HG03354 (cell line): ENCODE measurements at regions not wholly inside any gene's neighbourhood (a gene's known extent, or its start where the extent isn't known, plus 50 kb on each side); places are given as distances from the start of the nearest gene placed in this dataset.

ENCODE experiments used
- ATAC-seq: cut with Tn5 transposase; IDR thresholded peaks from one replicate; pipeline ENCODE4 v1.9.1; 2021; ENCODE audit warnings: mild to moderate bottlenecking; ENCODE audit not compliant: unreplicated experiment, poor library complexity, severe bottlenecking

- ATAC-seq: no peak
Observed at GRCh38 chr5:26828294-26828693, 210.1 kb downstream of the CDH9 start.

DNA sequence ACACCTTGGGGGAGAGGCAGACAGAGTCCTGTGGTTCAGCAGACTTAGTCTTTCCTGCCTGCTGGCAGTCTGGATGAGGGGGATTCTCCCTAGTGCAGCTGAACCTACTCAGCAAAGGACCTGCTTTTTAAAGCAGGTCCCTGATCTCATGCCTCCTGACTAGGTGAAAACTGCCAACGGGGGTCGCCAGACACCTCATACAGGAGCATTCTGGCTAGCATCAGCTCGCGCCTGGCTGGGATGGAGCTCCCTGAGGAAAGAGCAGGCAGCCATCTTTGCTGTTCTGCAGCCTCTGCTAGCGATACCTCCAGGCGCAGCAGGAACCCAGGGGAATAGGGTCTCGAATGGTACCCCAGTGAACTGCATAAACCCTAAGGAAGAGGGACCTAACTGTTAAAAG lies 225.2 kb downstream of the CDH9 start:
- ATAC-seq: no peak

- ATAC-seq: no peak
Observed at GRCh38 chr5:26812714-26813113, 225.7 kb downstream of the CDH9 start.

GRCh38 chr5:26807231-26808199 lies 230.9 kb downstream of the CDH9 start:
- ATAC-seq: no peak

DNA sequence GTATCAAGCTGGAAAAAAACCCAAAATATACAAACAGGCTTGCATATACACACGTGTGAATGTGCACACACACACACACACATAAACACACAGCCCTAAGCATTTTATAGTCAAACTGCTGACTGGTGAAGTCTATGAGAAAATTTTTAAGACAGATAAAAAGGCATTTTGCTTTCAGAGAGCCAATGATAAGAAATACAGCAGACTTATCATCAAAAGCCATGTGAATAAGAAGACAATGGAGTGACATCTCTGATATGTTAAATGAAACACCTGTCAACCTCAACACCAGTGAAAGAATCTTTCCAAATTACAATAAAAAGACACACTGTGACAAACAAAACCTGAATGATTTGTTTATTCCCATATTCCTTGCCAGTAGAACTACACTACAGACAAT lies 233.3 kb downstream of the CDH9 start:
- no peak for ATAC-seq

DNA sequence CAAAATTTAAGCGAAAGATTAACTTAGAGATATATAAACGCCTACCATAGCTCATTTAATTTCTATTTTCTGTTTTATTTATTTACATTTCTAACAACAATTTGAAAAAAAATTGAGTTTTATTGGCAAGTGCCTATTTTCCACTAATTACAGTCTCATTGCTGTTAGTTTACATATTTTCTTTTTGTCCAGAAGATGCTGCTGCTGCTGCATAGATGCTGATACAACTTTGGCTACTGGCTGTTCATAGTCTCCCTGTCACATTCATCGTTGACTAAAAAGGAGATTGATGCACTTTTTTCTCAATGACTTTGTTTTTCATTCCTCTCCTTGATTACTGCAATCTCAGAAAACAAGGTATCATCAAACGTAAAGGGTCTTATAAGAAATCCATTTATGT lies 235.4 kb downstream of the CDH9 start:
- ATAC-seq: no peak

GRCh38 chr5:26791433-26791832 lies 247.0 kb downstream of the CDH9 start:
- ATAC-seq: no peak

GRCh38 chr5:26791021-26791420 lies 247.4 kb downstream of the CDH9 start:
- no peak for ATAC-seq

- ATAC-seq: no peak
Observed at GRCh38 chr5:26763215-26763614, 275.2 kb downstream of the CDH9 start.

DNA sequence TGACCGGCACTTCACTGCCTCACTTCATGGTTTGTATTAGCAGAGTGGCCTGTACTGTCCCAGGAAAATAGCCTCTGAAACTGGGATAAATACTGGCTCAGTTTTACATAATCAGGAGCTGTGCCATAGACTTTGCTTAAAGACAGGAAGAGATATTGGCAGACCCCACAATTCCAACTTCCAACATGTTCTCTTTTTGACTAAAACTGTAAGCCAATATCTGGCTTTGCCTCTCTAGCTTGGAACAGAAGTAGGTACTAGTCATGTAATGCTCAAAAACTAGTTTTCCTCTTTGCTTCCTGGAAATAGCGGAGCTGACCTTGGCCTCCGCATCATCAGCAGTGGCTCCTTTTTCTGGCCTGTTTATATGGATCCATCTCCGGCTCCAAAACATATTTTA lies 276.9 kb downstream of the CDH9 start:
- no peak for ATAC-seq

- no peak for ATAC-seq
Observed at GRCh38 chr5:26761045-26761444, 277.3 kb downstream of the CDH9 start.

DNA sequence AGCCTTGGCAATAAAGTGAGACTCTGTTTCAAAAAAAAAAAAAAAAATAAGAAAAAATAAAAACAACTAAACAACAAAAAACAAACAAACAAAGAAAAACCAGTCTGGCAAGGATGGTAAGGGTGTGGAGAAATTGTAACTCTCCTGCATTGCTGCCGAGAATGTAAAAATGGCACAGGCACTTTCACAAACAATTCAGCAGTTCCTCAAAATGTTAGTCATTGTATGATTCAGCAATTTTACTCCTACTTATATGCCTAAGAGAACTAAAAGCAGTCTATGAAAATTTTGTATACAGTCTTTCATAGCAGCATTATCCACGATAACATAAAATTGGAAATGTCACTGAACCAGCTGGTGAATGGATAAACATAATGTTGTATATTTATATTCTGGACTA lies 280.4 kb downstream of the CDH9 start:
- ATAC-seq: no peak

GRCh38 chr5:26749829-26750228 lies 288.6 kb downstream of the CDH9 start:
- ATAC-seq: no peak

GRCh38 chr5:26740182-26740581 lies 298.2 kb downstream of the CDH9 start:
- ATAC-seq: no peak

DNA sequence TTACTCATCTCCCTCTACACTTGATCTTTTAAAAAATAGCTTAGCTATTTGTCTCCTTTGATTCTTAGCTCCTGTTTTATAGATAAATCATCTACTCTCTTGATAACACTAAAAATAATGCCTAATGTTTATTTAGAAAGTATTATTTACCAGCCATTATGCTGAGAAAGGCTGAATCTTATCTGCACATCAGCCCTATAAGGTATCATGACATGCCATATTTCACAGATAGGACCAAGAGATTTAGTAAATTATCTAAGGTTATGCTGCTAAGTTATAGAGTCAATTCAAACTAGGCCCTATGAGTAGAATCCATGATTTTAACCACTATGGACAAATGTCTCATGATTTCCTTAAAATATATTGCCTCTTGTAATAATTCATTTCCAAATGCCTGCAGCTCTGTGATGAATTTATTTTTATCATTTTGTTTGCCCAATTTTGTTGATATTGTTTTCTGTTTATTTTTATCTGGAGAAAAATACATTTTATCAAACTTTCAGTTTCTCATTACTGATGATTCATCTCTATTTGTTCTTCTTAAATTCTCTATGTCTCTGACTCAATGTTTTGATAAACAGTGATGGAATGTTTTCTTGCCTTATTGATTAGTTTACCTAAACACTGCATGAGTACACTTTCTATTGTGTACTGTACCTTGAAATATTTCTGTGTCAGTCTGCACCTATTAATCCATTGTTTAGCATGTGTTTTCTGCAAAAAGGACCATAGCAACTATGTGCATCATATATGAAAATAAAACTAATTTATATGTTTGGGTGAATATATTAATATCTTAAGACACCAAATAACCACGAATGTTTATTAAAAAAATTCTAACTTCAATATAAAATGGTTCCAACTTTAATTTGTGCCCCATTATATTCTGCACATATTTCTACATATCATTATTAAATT lies 300.8 kb downstream of the CDH9 start:
- ATAC-seq: no peak

GRCh38 chr5:26727916-26728315 lies 310.5 kb downstream of the CDH9 start:
- ATAC-seq: no peak

- no peak for ATAC-seq
Observed at GRCh38 chr5:26719803-26720202, 318.6 kb downstream of the CDH9 start.

GRCh38 chr5:26700759-26701384 lies 337.5 kb downstream of the CDH9 start:
- peak; percentile 64 for ATAC-seq

- no peak for ATAC-seq
Observed at GRCh38 chr5:26692952-26693351, 345.4 kb downstream of the CDH9 start.

DNA sequence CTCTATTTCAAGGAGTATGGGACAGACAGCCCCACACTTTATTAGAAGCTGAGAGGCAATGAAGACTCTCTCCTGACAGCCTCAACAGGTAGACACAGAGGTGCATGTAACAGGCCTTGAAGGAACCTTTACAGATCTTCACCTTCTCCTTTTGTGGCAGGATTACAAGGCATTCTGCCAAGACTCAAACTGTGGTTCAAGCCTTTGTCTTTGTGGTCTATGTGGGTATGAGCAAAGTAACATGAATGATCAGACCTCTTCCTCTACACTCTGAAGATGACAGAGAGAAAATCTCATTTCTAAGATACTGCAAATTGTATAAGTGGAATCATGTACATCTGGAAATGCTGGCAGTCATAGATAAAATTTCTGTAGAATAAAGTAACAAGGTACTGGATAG lies 346.9 kb downstream of the CDH9 start:
- ATAC-seq: no peak
